ENCODE measurements at regions not wholly inside any gene's neighbourhood (a gene's known extent, or its start where the extent isn't known, plus 50 kb on each side); places are given as distances from the start of the nearest gene placed in this dataset.

GRCh38 chr5:82358457-82358856, 80.3 kb upstream of the RPS23 start (continued):
- TF ChIP-seq, protein P1, sequence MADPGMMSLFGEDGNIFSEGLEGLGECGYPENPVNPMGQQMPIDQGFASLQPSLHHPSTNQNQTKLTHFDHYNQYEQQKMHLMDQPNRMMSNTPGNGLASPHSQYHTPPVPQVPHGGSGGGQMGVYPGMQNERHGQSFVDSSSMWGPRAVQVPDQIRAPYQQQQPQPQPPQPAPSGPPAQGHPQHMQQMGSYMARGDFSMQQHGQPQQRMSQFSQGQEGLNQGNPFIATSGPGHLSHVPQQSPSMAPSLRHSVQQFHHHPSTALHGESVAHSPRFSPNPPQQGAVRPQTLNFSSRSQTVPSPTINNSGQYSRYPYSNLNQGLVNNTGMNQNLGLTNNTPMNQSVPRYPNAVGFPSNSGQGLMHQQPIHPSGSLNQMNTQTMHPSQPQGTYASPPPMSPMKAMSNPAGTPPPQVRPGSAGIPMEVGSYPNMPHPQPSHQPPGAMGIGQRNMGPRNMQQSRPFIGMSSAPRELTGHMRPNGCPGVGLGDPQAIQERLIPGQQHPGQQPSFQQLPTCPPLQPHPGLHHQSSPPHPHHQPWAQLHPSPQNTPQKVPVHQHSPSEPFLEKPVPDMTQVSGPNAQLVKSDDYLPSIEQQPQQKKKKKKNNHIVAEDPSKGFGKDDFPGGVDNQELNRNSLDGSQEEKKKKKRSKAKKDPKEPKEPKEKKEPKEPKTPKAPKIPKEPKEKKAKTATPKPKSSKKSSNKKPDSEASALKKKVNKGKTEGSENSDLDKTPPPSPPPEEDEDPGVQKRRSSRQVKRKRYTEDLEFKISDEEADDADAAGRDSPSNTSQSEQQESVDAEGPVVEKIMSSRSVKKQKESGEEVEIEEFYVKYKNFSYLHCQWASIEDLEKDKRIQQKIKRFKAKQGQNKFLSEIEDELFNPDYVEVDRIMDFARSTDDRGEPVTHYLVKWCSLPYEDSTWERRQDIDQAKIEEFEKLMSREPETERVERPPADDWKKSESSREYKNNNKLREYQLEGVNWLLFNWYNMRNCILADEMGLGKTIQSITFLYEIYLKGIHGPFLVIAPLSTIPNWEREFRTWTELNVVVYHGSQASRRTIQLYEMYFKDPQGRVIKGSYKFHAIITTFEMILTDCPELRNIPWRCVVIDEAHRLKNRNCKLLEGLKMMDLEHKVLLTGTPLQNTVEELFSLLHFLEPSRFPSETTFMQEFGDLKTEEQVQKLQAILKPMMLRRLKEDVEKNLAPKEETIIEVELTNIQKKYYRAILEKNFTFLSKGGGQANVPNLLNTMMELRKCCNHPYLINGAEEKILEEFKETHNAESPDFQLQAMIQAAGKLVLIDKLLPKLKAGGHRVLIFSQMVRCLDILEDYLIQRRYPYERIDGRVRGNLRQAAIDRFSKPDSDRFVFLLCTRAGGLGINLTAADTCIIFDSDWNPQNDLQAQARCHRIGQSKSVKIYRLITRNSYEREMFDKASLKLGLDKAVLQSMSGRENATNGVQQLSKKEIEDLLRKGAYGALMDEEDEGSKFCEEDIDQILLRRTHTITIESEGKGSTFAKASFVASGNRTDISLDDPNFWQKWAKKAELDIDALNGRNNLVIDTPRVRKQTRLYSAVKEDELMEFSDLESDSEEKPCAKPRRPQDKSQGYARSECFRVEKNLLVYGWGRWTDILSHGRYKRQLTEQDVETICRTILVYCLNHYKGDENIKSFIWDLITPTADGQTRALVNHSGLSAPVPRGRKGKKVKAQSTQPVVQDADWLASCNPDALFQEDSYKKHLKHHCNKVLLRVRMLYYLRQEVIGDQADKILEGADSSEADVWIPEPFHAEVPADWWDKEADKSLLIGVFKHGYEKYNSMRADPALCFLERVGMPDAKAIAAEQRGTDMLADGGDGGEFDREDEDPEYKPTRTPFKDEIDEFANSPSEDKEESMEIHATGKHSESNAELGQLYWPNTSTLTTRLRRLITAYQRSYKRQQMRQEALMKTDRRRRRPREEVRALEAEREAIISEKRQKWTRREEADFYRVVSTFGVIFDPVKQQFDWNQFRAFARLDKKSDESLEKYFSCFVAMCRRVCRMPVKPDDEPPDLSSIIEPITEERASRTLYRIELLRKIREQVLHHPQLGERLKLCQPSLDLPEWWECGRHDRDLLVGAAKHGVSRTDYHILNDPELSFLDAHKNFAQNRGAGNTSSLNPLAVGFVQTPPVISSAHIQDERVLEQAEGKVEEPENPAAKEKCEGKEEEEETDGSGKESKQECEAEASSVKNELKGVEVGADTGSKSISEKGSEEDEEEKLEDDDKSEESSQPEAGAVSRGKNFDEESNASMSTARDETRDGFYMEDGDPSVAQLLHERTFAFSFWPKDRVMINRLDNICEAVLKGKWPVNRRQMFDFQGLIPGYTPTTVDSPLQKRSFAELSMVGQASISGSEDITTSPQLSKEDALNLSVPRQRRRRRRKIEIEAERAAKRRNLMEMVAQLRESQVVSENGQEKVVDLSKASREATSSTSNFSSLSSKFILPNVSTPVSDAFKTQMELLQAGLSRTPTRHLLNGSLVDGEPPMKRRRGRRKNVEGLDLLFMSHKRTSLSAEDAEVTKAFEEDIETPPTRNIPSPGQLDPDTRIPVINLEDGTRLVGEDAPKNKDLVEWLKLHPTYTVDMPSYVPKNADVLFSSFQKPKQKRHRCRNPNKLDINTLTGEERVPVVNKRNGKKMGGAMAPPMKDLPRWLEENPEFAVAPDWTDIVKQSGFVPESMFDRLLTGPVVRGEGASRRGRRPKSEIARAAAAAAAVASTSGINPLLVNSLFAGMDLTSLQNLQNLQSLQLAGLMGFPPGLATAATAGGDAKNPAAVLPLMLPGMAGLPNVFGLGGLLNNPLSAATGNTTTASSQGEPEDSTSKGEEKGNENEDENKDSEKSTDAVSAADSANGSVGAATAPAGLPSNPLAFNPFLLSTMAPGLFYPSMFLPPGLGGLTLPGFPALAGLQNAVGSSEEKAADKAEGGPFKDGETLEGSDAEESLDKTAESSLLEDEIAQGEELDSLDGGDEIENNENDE (IDR thresholded peaks at IDR 0.05; ENCODE audit: insufficient replicate concordance, low read length) = no peak
- no peak for TF ChIP-seq BCL11A (IDR thresholded peaks at IDR 0.05; ENCODE audit: low read depth in 2 of 2, low read length in 2 of 2)
- no peak for TF ChIP-seq HDAC2 (IDR thresholded peaks at IDR 0.05; ENCODE audit: borderline replicate concordance in 1 of 2, low read depth in 2 of 2, low read length in 2 of 2)
- no peak for TF ChIP-seq MAFK (IDR thresholded peaks at IDR 0.05; ENCODE audit: low read depth, low read length)
- no peak for TF ChIP-seq KDM4A (IDR thresholded peaks at IDR 0.05; ENCODE audit: low read depth, low read length, severe bottlenecking)

Measured in H1 (cell line).